GM10248 (cell line): ENCODE measurements at regions not wholly inside any gene's neighbourhood (a gene's known extent, or its start where the extent isn't known, plus 50 kb on each side); places are given as distances from the start of the nearest gene placed in this dataset.

Source experiments
- CTCF ChIA-PET: fragments of 300-600 bp; sonication (Branson Sonifier 250); formaldehyde crosslinking; extraction: SDS; loops from one replicate; lab custom pipeline; 2021; ENCODE audit warnings: antibody characterized with exemption; lab: Yijun Ruan, JAX
- POLR2A ChIA-PET: fragments of 350-650 bp; sonication (Branson Sonifier 250); formaldehyde crosslinking; extraction: SDS; loops from one replicate; lab custom pipeline; 2020; ENCODE audit warnings: antibody characterized with exemption; lab: Yijun Ruan, JAX
- DNase-seq: peaks from one replicate; pipeline ENCODE4 v3.0.0; 2012; ENCODE audit errors: extremely low spot score
- TF ChIP-seq, protein P1 (sequence below): IDR thresholded peaks from 2 replicates; pipeline ENCODE4 v1.5.1; 2012; ENCODE audit warnings: mild to moderate bottlenecking, low read depth; ENCODE audit errors: extremely low read depth, missing control alignments, control extremely low read depth

DNA sequence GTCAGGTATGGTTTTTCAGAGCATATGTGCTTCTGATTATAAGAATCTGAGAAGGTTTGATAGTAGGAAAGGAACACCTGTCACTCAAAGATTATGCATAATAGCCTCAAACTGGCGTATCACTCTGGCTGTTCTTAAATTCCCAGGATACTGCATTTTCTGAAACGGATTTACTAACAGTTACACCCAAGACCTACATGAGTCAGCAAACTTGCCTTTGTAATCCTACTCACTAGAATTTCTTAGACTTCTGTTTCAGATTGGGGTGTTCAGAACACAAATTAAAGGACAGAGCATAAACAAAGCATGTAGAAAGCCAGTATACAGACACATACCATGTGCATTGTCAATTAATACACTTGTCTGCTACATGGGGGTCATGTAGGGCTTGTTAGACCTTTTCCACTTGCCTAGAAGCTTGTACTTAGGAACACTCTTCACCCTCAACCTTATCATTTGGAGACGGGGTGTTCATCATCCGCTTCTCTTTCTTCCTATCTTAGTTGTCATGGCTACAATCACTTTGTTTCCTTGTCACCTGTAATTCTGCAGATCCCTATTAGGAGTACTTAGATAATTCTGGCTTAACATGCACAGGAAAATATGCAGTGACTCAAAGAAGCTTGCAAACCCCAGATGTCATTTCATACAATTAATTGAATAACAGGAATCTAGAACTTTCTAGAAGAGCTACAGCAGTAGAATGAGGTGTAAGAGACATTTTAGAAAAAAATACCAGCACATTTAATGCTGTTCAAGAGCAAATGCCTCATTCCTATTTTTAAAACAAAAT lies 593.0 kb upstream of the TENM3 start:
- no peak for DNase-seq
- TF ChIP-seq, protein P1, sequence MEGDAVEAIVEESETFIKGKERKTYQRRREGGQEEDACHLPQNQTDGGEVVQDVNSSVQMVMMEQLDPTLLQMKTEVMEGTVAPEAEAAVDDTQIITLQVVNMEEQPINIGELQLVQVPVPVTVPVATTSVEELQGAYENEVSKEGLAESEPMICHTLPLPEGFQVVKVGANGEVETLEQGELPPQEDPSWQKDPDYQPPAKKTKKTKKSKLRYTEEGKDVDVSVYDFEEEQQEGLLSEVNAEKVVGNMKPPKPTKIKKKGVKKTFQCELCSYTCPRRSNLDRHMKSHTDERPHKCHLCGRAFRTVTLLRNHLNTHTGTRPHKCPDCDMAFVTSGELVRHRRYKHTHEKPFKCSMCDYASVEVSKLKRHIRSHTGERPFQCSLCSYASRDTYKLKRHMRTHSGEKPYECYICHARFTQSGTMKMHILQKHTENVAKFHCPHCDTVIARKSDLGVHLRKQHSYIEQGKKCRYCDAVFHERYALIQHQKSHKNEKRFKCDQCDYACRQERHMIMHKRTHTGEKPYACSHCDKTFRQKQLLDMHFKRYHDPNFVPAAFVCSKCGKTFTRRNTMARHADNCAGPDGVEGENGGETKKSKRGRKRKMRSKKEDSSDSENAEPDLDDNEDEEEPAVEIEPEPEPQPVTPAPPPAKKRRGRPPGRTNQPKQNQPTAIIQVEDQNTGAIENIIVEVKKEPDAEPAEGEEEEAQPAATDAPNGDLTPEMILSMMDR, result no peak
- ChIA-PET CTCF (interaction anchor here (1.5 kb wide), 1 partner anchor 10 kb away, joined by 5 read pairs; no protein-coding TSS in a partner anchor), POLR2A (no interaction called here)

DNA sequence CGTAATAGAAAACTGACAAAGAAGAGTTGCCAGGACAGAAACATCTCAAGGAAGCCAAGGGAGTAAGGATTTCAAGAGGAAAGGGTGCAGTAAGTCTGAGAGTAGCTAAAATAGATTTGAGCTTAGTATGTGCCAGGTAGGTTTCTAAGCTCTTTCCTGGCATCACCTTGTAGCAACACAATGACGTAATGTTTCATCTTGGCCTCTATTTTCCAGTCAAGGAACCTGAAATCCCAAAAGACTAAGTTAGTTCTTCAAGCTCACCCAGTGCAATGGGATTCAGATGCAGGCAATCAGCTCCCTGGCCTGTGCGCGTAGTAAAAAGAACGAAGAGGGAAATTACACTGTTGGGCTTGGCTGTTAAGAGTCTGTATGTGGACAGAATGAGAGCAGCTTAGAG lies 586.5 kb upstream of the TENM3 start:
- CTCF ChIA-PET, result interaction anchor here (1.0 kb wide), 2 partner anchors 13 to 25 kb away, joined by 3 read pairs; no protein-coding TSS in a partner anchor
- POLR2A ChIA-PET, result no interaction called here
- no peak for DNase-seq
- TF ChIP-seq, protein P1, result no peak

DNA sequence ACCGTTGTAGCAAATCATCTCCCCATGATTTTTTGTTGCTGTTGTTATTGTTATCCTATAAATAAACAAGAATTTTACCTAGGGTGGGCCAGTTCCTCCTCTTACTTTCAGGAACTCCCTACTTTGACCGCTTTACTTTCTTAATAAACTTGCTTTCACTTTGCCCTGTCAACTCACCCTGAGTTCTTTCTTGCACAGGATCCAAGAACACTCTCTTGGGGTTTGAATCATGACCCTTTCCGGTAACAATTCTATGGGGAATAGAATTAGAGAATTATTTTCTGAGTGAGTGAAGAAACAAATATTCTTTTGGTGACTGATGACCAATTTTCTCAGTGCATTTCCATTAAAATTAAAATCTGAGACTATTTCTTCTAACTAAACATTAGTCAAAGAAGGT lies 584.0 kb upstream of the TENM3 start:
- DNase-seq, result no peak
- ChIA-PET POLR2A (no interaction called here), CTCF (interaction anchor here (1.0 kb wide), 1 partner anchor 11 kb away, joined by 3 read pairs; no protein-coding TSS in a partner anchor)
- TF ChIP-seq, protein P1, result no peak

- ChIA-PET CTCF (interaction anchor here (1.0 to 1.6 kb wide), 3 partner anchors 9 to 13 kb away, joined by 3 to 5 read pairs (median 4); no protein-coding TSS in a partner anchor), POLR2A (no interaction called here)
- TF ChIP-seq, protein P1, result no peak
- no peak for DNase-seq
Measured at GRCh38 chr4:181659876-181660275, 583.3 kb upstream of the TENM3 start.

GRCh38 chr4:181661090-181661489 lies 582.1 kb upstream of the TENM3 start:
- TF ChIP-seq, protein P1, result no peak
- no peak for DNase-seq
- ChIA-PET POLR2A (no interaction called here), CTCF (interaction anchor here (1.3 to 1.6 kb wide), 2 partner anchors 10 to 12 kb away, joined by 4 to 5 read pairs; no protein-coding TSS in a partner anchor)

- TF ChIP-seq, protein P1, result no peak
- POLR2A ChIA-PET, result no interaction called here
- CTCF ChIA-PET, result no interaction called here
- DNase-seq, result no peak
Measured at GRCh38 chr4:181661923-181662322, 581.3 kb upstream of the TENM3 start.
